AG04449 (cell line): ENCODE measurements at regions not wholly inside any gene's neighbourhood (a gene's known extent, or its start where the extent isn't known, plus 50 kb on each side); places are given as distances from the start of the nearest gene placed in this dataset.

ENCODE experiments used
- CTCF ChIA-PET: fragments of 350-600 bp; formaldehyde crosslinking; extraction: SDS; loops from one replicate; lab custom pipeline; 2021; ENCODE audit warnings: antibody characterized with exemption; lab: Yijun Ruan, JAX
- POLR2A ChIA-PET: fragments of 400-600, 350-600 bp; formaldehyde crosslinking; extraction: SDS; loops from one replicate; lab custom pipeline; 2020; ENCODE audit warnings: antibody characterized with exemption, inconsistent platforms; lab: Yijun Ruan, JAX
- DNase-seq: peaks from one replicate; pipeline ENCODE4 v3.0.0-alpha.2; 2010; ENCODE audit warnings: low read depth, low spot score
- H3K4me3 ChIP-seq: 2 replicates; pipeline ENCODE4 v1.5.1; 2011; ENCODE audit warnings: low read depth, mild to moderate bottlenecking, control low read depth, low read length
- TF ChIP-seq, protein P1 (sequence below): IDR thresholded peaks from one replicate; pipeline ENCODE4 v1.5.1; 2011; ENCODE audit warnings: mild to moderate bottlenecking, moderate library complexity, low read length, control low read depth, inconsistent platforms; ENCODE audit not compliant: insufficient read depth; ENCODE audit errors: missing control alignments

DNA sequence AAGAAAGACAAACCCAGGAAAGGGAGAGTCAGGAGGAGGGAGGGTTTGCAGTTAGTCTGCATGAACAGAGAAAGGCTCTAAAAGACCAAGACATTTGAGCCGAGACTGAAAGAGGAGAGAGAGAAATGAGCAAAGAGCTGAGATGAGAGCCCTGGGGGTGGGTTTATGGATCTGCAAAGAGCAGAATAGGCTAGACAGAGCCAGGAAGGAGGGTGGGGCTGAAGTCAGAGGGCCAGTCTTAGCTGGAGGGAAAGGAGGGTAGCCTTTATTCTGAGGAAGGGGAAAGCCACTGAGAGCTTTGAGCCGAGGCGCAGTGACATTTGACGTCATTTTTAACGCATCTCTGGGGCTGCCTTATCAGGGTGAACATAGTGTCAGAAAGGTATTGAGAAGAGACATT lies 85.7 kb upstream of the CDH13 start:
- CTCF ChIA-PET = no interaction called here
- POLR2A ChIA-PET = no interaction called here
- DNase-seq = no peak

DNA sequence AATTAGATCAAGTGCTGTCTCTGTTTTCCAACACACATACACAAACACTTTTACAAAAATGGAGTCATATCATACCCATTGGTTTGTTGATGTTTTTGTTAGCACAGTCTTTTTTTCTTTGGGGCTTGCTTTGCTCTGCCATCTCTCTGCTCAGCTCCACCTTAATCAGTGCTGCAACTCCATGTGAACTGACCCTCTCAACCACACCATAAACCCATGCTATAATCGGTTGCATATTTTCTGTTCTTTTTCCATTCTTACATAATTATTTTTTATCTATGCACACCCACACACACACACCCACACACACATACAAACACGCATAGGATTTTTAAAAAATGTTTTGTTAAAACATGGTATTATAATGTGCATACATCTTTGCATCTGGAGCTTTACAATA lies 91.0 kb upstream of the CDH13 start:
- H3K4me3 ChIP-seq = no peak overlapping the region
- TF ChIP-seq, protein P1, sequence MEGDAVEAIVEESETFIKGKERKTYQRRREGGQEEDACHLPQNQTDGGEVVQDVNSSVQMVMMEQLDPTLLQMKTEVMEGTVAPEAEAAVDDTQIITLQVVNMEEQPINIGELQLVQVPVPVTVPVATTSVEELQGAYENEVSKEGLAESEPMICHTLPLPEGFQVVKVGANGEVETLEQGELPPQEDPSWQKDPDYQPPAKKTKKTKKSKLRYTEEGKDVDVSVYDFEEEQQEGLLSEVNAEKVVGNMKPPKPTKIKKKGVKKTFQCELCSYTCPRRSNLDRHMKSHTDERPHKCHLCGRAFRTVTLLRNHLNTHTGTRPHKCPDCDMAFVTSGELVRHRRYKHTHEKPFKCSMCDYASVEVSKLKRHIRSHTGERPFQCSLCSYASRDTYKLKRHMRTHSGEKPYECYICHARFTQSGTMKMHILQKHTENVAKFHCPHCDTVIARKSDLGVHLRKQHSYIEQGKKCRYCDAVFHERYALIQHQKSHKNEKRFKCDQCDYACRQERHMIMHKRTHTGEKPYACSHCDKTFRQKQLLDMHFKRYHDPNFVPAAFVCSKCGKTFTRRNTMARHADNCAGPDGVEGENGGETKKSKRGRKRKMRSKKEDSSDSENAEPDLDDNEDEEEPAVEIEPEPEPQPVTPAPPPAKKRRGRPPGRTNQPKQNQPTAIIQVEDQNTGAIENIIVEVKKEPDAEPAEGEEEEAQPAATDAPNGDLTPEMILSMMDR = no peak
- ChIA-PET POLR2A (no interaction called here), CTCF (no interaction called here)
- no peak for DNase-seq

More for the DNA sequence above, 85.7 kb upstream of the CDH13 start:
- H3K4me3 ChIP-seq = no peak overlapping the region
- TF ChIP-seq, protein P1 = no peak

DNA sequence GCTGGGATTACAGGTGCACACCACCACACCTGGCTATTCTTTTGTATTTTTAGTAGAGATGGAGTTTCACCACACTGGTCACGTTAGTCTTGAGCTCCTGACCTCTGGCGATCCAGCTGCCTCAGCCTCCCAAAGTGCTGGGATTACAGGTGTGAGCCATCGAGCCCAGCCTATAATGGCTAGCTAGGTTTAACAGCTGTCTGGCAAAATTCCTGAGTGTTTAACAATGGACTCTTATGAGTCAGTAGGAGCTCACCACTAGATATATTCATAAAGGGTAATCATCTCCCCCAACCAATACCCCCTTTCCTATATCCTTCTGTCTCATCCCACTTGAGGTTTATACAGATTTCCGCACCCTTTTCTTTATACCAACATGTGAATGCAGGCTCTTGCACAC lies 91.5 kb upstream of the CDH13 start:
- CTCF ChIA-PET = no interaction called here
- TF ChIP-seq, protein P1 = no peak
- no peak for DNase-seq
- no peak overlapping the region for H3K4me3 ChIP-seq
- POLR2A ChIA-PET = no interaction called here

DNA sequence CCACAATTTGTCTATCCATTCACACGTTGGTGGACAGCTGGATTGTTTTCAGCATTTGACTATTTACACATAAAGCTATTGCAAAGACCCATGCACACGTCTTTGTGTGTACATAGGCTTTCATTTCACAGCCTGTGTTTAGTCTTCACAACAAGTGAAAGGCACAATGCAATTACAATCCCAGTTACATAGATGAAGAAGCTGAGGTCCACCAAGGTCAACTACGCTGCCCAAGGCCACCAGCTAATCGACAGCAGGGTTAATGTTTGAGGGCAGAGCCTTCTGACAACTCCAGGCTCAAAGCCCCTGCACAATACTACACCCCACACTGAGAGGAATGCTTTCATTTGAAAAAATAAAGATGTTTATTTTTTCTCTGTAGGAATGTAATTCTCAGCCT lies 93.6 kb upstream of the CDH13 start:
- no peak for DNase-seq
- CTCF ChIA-PET = no interaction called here
- POLR2A ChIA-PET = no interaction called here

DNA sequence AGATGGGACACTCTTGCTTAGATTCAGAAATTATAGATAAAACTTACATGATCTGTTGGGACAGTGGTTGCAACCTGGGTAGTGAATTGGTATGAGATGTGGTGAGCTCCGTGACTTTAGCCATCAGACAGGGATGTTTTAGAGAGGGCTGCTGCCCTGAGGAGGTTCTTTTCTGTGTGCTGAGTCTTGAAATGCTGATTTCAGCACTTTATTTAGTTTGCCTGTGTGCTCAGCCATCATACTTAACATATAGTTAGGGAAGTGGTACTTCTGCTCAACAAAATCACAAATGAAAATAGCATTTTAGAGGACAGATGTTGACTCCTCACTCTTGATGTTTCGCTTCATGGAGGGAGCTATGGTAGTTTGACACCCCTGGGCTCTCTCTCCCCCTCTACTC lies 95.9 kb upstream of the CDH13 start:
- no peak for DNase-seq
- POLR2A ChIA-PET = no interaction called here
- H3K4me3 ChIP-seq = no peak overlapping the region
- CTCF ChIA-PET = no interaction called here
- TF ChIP-seq, protein P1 = no peak

More for the DNA sequence above, 93.6 kb upstream of the CDH13 start:
- TF ChIP-seq, protein P1 = no peak
- H3K4me3 ChIP-seq = no peak overlapping the region

DNA sequence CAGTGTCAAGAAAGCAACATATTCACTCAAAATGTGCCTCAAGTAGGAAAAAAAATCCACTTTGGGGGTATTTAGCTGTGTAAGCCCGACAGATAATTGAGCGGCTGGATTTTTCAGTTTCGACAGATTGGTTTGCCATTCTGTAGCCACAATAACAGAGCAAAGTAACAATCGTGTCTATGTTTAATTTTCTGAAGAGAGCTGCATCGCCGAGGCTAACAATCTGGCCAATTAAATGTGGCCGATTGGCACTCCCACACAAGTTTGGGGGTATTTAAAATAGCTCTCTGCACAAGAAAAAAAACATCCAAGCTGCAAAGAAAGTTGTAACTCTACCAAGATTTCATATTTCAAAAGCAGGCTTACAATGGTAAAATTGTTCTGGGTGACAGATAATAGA lies 99.7 kb upstream of the CDH13 start:
- CTCF ChIA-PET = no interaction called here
- H3K4me3 ChIP-seq = no peak overlapping the region
- DNase-seq = no peak
- POLR2A ChIA-PET = no interaction called here
- TF ChIP-seq, protein P1 = no peak
